Ramos (cell line): ENCODE measurements at regions not wholly inside any gene's neighbourhood (a gene's known extent, or its start where the extent isn't known, plus 50 kb on each side); places are given as distances from the start of the nearest gene placed in this dataset.

Source experiments
- in situ Hi-C: fragments of 300-500 bp; cut with MboI; formaldehyde crosslinking; loops from one replicate; pipeline ENCODE4 v1.14.3; 2022; ENCODE audit warnings: low sequenced_read_pairs; ENCODE audit not compliant: unreplicated experiment

DNA sequence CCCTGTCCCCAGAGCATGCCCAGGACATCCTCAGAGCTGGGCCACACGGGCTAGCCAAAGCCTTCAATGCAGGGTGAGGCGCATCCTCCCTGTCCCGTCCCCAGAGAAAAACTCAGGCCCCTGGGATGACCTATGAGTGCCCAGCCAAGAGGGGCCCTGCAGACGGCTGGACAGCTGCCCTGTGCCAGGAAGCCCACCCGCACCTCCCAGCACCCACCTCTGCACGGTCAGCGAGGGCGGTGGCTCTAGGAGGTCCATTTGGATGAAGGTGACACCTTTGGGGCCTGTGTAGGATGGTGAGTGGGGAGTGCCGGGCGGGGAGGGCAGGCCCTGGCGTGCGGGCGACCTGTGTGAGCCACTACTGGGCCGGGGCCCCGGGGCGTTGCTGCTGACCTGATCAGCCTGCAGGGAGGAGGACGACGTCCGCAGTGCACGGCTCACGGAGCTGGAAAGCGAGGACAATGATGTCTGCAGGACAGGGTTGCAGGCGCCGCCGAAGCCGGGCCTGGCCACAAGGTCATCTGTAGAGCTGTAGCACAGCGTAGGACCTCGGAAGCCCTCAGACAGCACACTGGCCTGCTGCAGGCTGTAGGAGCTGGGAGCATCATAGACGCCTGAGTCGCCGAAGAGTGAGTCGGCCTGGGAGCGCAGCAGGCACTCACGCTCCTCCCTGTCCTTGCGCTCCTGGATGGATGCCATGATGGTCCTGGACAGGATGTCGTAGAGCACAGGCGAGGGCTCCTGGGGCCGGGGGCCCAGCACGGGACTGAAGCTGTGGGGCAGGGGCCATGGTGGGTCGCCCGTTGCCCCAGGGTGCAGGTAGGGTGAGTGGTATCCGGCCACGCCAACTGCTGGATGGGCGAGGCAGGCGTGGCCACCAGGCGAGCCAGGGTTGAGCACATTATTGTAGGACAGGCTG, 180.5 kb downstream of the IGLL1 start:
- in situ Hi-C loops, result loop anchor here (25.0 kb wide), 1 partner anchor 787 kb away; no protein-coding TSS in a partner anchor

DNA sequence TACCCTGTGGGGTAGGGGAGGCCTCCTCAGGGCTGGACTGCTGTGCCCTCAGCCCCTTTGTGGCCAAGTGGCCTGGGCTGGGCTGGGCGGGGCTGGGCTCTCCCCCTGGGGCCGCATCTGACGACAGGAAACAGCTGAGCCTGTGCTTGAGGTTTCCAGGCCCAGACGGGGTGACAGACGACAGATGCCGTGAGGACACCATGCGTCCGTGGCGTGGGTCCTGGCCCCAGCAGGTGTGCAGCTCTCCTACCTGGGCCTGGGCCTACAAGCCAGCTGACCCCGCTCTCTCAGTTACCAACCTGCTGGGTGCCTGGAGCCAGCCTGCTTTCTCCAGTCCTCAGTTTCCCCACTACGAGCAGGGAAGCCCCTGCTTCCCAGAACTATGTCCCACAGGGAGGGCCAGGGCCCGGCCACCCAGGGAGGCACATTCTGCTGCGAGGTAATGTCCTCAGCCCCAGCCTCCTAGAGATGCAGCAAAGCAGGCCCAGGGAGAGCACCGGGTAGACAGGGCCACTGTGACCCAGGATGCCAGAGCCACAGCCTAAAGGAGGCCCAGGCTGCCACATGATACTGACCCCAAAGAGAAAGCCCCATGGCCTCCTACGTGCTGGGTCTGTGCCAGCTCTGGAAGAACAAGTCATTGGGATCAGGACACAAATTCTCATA, 181.3 kb downstream of the IGLL1 start:
- in situ Hi-C loops, result loop anchor here (25.0 kb wide), 1 partner anchor 787 kb away; no protein-coding TSS in a partner anchor

DNA sequence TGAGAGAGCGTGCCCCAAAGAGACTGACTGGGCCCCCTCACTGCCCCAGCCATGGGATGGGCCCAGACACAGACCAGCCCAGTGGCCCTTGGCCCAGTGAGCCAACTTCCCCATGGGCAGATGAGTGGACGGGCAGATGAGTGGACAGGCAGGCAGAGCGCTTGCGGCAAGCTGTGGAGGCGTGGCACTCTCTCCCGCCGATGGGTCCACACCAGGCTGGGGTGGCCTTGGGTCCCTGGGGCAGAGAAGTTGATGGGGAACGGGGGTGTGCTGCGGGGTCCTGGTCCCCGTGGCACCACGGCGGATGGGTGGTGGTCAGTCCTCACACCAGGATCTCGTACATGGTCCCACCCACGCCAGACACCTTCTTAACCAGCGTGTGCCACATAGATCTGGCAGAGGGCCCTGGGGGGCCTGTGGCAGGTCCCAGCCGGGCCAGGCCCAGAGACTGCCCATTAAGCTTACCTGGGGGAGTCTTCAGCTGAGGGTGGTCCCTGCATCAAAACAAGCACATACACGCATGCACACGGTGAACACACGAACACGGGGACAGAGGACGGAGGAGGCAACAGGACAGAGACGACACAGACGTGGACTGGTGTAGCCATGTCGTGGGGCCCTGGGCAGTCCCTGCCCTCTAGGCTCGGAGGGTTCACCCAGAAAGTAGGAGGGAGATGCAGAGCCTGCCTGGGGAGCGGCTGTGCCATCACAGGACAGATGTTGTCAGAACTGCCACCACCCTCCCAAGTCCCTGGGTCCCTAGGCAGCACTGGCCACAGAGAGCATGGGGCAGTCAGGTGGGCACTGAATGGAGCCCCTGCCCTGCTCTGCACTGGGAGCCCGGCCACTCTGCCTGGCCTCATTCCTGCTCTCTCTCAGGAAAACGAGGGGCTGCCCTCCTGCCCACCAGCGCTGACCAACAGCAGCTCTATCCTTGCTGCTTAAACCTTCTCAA, 182.2 kb downstream of the IGLL1 start:
- in situ Hi-C loops, result loop anchor here (25.0 kb wide), 1 partner anchor 786 kb away; no protein-coding TSS in a partner anchor

DNA sequence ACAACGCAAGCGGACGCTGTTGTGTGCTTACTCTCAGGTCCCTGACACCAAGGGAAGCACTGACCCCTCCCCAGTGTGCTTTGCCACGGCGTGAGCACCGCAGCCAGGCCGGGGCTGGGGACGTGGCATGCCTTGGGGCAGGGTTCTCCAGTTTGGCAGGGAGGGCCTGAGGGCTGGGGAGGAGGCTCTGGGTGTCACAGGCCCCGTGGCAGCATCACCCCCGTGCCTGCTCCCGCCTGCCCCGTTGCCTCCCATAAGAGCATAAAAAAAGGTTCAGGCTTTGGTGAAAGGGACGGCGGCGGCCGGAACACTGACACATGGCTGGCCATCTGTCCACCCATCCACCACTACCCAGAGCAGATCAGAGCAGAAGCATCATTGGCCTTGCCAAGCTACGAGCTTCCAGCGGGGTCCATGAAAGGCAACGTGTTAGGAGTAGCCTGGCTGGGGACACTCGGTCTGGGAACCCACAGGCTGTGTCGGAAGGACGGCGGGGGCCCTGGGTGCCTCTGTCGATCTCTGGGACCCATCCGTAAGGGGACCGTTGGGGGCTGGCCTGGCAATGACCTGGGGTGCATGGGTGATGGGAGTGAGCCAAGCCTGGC, 183.0 kb downstream of the IGLL1 start:
- in situ Hi-C loops, result loop anchor here (25.0 kb wide), 1 partner anchor 785 kb away; no protein-coding TSS in a partner anchor

DNA sequence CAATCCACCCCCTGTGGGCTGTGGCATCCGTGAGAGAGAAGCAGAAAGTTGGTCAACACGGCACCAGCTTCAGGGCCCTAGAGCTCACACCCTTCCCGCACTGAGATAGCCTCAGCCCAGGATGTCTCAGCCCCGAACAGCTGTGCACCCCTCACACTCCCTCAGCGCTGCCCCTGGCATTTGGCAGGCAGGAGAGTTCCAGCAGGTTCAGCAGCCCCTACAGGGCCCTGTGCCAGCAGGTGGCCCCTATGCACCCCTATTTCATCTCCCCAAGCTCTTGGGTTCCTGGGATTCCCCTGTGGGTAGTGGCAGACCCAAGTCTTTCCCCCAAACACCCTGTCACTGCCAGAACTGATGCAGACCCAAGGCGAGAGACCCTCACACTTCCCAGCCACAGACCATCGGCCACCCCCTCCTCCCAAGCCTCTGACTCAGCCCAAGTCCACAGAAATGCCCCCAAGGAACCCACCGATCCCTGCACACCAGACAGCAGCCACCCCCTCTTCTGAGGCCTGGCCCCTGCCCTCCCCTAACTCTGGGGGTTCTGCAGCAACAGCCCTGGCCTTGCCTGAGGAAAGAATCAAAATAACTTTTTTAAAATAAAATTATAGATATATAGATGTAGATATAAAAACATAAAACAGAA, 183.6 kb downstream of the IGLL1 start:
- in situ Hi-C loops, result loop anchor here (25.0 kb wide), 1 partner anchor 784 kb away; no protein-coding TSS in a partner anchor

DNA sequence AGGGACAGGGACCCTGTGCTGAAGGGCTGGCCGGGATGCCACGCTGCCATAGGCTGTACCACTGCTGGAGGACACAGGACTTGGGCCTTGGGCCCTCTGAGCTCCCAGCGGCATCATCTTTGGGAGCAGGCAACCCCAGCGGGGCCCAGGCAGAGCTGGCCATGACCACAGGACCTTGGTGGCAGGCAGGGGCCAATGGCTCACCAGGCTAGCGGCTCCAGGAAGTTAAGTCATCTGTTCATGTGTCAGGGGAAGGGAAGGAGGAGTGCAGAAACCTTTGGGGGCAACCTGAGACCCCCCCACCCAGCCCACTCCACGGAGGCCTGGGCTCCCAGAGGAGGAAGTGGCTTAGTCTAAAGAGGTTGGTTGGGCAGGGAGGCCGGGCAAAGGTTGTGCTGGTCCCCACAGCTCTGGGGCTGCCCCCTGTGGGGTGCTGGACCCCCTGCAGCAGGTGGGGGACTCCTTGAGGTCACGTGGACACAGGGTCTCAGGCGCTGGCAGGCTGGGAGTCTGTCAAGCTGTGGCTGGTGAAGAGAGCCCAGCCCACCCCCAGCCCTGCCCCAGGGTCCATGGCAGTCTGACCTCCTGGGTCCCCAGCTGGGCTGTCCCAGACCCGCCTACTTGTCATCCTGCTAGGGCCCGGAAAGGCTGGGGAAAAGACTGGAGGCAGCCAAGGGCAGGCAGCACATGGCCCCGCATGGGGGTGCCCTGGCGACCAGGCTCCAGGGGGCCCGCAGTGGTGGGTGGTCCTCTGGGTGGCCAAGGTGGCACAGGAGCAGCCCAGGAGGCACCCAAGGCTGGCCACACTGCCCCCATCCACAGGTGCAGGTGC, 184.3 kb downstream of the IGLL1 start:
- in situ Hi-C loops, result loop anchor here (25.0 kb wide), 1 partner anchor 783 kb away; no protein-coding TSS in a partner anchor

DNA sequence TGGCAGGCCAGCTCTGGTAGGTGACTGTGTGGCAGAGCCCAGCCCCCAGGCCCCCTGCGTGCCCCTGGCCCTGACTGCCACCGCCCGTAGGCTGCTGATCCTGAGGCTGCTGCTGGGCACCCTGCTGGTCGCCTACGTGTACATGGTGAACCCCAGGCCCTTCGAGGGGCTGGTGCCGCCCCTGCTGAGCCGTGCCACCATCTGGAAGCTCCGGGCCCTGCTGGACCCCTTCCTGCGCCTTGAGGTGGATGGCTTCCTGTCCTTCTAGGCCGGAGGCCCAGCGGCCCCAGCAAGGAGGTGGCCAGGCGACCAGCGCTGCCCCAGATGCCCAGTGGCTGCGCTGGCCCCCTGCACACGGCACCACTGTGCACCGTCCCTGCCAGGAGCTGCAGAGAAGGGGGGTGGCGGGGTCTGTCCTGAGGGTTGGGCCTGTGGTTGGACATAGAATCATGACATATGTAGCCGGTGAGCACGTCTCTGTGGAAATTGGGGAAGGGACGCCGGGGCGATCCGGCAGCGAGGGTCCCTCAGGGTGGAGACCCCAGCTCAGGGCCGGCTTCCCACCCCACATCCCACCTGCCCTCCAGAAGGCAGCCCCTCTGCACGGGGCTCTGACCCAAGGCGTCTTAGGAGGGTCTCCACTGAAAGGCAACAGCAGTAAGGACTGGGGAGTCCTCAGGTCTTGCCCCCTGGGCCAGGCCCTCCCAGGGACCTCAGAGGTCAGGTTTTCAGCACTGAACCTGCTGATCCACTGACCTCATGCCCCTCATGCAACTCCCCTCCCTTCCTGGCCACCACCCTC, 185.4 kb downstream of the IGLL1 start:
- in situ Hi-C loops, result loop anchor here (5.0 to 25.0 kb wide), 2 partner anchors 217 to 782 kb away; no protein-coding TSS in a partner anchor

DNA sequence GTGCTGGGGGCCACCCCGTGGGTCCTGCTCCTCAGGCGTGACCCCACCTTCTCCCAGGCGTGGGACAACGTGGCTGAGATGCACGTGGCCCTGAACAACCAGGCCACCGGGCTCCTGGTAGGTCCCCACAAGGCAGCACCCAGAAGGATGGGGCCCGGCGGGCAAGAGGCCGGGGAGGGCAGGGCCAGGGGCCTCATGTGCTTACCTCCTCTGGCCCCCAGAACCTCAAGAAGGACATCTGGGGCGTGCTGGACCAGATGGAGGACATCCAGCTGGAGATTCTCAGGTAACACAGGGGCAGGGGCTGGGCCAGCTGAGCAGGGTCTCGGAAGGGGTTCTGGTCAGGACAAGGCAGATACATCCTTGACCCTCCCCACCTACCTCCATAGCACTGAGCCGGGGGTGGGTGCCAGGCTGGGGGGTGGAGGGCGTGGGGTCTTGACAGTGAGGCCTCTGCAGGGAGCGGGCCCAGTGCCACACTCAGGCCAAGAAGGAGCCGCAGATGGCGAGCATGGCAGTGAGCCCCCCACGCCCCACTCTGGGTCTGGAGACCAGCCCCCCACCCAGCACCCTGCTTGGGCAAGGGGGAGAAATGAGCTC, 186.3 kb downstream of the IGLL1 start:
- in situ Hi-C loops, result loop anchor here (5.0 to 25.0 kb wide), 2 partner anchors 217 to 782 kb away; no protein-coding TSS in a partner anchor

DNA sequence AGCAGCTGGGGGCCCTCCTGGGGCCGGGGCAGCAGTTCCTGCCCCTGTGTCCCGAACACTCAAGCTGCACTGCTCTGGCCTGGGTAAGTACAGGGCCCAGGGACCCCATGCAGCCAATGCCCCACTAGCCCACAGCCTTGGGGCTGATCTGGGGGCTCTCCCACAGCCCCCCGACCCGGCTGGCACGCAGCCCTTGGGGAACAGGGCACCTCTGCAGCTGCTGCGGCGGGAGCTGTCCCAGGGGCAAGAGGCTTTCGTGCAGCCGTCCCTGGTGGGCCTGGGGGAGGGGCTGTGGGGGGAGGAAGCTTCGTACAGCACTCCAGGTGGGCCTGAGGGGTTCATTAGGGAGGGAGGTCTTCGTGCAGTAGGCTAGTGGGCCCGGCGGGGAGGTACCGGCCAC, 186.9 kb downstream of the IGLL1 start:
- in situ Hi-C loops, result loop anchor here (5.0 to 25.0 kb wide), 2 partner anchors 216 to 781 kb away; no protein-coding TSS in a partner anchor

DNA sequence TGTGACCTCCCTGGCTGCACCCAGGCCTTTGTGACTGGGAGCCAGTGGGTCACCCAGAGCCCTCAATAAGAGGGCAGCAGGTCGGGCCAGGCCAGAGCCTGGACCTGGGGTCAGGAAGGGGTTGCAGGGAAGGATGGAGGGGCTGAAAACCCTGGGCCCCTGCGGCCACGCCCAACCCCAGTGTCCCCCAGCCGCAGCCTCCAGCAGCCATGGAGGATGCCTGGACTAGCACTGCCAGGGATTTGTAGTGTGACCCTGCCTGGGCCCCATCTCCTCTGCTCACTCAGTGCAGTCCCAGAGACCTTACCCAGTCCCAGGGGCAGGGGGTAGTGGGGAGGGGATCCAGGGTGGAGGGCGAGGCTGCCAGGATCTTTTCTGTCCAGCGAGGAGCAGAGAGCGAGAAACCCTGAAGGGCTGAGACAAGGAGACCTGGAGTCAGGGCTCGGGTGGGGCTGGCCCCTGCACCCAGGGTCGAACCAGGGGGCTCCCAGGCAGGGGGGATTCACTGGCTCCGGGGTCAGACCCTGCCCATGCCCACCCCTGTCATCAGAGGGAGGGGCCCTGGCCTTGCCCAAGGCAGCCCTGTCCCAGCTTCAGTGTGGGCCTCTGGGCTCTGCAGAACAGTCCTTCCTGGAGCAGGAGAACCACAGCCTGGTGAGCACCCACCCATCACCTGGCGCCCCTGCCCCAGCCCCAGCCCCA, 187.5 kb downstream of the IGLL1 start:
- in situ Hi-C loops, result loop anchor here (5.0 to 25.0 kb wide), 2 partner anchors 215 to 780 kb away; no protein-coding TSS in a partner anchor

DNA sequence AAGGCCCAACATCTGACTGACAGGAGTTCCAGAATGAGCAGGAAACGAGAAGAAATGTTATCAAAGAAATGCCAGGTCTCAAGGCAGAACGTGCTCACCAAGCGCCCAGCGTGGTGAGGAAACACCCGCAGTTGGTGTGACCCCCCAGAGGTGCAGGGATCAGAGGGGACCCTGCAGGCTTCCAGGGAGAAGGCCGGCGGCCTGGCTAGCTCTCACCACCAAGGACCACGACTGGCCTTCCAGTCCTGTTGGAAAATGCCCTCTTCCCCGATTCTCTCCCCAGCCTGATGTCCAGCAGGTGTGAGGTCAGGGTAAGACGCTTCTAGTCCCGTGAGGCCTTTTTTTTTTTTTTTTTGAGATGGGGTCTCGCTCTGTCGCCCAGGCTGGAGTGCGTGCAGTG, 189.1 kb downstream of the IGLL1 start:
- in situ Hi-C loops, result loop anchor here (5.0 to 25.0 kb wide), 2 partner anchors 214 to 779 kb away; no protein-coding TSS in a partner anchor

DNA sequence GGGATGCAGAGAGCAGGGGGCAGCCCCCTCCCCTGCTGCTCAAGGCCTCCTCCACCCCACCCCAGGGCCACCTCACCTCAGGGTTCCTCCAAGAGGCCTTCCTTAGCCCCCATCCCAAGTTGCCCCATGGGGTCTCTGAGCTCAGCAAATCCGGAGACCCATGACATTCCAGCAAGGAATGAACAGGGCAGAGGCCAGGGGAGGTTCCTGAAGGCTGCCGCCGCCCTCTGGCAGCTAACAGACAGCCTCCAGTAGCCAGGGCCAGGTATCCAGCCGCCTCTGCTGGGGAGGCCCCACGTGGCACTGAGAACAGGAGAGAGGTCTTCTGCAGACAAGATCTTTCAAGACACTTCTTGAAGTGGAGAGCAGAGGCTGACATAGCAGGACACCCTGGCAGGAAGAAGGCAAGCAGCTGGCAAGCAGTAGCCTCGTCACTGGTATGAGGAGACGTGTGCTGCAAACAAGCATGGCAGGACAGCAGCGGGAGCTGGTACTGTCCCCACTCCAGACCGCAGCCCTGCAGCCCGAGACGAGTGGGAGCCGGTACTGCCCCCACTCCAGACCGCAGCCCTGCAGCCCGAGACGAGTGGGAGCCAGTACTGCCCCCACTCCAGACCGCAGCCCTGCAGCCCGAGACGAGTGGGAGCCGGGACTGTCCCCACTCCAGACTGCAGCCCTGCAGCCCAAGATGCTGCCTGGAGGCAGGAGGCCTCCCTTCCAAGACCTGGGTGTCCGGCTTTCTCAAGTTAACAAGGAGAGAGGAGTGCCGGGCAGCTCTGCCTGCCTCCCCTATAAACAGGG, 190.6 kb downstream of the IGLL1 start:
- in situ Hi-C loops, result loop anchor here (5.0 to 25.0 kb wide), 3 partner anchors 212 to 777 kb away; no protein-coding TSS in a partner anchor

DNA sequence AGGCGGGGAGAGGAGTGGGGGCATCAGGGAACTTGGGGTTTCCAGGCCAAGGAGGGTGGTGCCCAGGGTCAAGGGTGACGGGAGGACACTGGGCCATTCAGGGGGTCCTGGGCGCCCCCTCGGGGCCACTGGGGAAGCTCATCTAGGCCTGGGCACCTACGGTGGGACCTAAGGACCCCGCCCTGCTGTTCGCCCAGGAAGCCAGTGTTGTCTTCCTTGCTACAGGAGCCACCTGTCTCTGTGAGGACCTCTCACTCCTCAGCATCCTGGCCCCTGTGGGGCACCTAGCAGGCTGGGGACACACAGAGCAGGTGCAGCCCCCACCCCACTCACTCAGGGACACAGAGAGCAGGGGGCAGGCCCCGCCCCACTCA, 191.6 kb downstream of the IGLL1 start:
- in situ Hi-C loops, result loop anchor here (10.0 to 25.0 kb wide), 2 partner anchors 424 to 776 kb away; no protein-coding TSS in a partner anchor

DNA sequence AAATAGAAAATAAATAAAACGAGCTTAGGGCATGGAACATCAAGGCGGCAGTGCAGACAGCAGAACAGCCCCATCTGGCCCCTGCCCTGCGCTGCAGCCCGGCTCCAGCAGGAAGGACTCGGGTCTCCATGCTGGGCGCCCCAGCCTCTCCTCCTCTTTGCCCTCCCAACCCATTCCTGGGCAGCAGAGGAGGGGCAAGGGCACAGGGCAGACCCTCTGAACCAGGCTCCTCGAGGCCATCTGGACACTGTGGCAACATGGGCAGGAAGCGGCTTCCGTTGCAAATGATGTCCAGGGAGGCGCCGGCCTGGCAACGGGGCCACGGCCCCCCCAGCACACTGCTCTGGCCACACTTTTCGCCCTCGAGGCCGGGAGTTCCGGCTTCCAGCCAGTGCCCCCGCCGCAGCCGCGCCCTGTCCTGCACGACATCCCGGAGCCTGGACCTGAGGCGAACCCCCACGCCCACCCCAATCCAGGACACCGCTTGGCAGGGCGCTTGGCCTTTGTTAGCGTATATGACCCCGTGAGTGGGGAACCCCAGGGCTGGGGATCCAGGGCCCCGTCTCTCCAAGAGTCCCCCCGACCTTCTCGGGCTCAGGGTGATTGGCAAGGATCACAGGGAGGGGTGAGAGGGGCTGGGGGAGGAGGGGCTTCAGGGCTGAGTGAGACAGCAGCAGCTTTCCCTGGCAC, 192.1 kb downstream of the IGLL1 start:
- in situ Hi-C loops, result loop anchor here (10.0 to 25.0 kb wide), 2 partner anchors 423 to 776 kb away; no protein-coding TSS in a partner anchor
